ENCODE measurements at regions not wholly inside any gene's neighbourhood (a gene's known extent, or its start where the extent isn't known, plus 50 kb on each side); places are given as distances from the start of the nearest gene placed in this dataset.

- Histone ChIP-seq H3K9me3 (no peaks in the 10 kb centered on the region), H3K27me3 (no peaks in the 10 kb centered on the region), H3K27ac (no peak overlapping the region), H3K4me1 (no peaks in the 10 kb centered on the region), H3K4me3 (no peak overlapping the region), H3K36me3 (no peaks in the 10 kb centered on the region)
- intact Hi-C loops (cut with DNase I; ENCODE audit: low total_unique reads): no loop called here
- DNase-seq: no peak
- TF ChIP-seq EP300 (IDR thresholded peaks at IDR 0.05): no peak
- no peak for TF ChIP-seq CTCF (IDR thresholded peaks at IDR 0.05)
- TF ChIP-seq POLR2AphosphoS5 (IDR thresholded peaks at IDR 0.05): no peak
- no peak for TF ChIP-seq POLR2A (IDR thresholded peaks at IDR 0.05)
Observed at GRCh38 chr3:99520513-99520912, 117.9 kb upstream of the COL8A1 start.

- Histone ChIP-seq H3K9me3 (no peaks in the 10 kb centered on the region), H3K4me3 (no peak overlapping the region), H3K4me1 (no peaks in the 10 kb centered on the region), H3K27ac (no peak overlapping the region), H3K36me3 (no peaks in the 10 kb centered on the region), H3K27me3 (no peaks in the 10 kb centered on the region)
- TF ChIP-seq POLR2AphosphoS5 (IDR thresholded peaks at IDR 0.05) (no peak), CTCF (IDR thresholded peaks at IDR 0.05) (no peak), POLR2A (IDR thresholded peaks at IDR 0.05) (no peak), EP300 (IDR thresholded peaks at IDR 0.05) (no peak)
- DNase-seq: no peak
- WGBS, 5 donors: 87 to 93% (median 92%) methylated on average over 1 of the region's 1 CpG
- intact Hi-C loops (cut with DNase I; ENCODE audit: low total_unique reads): no loop called here
Observed at GRCh38 chr3:99516936-99517335, 121.5 kb upstream of the COL8A1 start.

GRCh38 chr3:99515891-99516290 lies 122.5 kb upstream of the COL8A1 start:
- Histone ChIP-seq H3K36me3 (no peaks in the 10 kb centered on the region), H3K4me1 (no peaks in the 10 kb centered on the region), H3K4me3 (no peak overlapping the region), H3K9me3 (no peaks in the 10 kb centered on the region), H3K27me3 (no peaks in the 10 kb centered on the region), H3K27ac (no peak overlapping the region)
- no peak for DNase-seq
- intact Hi-C loops (cut with DNase I; ENCODE audit: low total_unique reads): no loop called here
- no peak for TF ChIP-seq POLR2A (IDR thresholded peaks at IDR 0.05)
- WGBS, 5 donors: 56 to 89% (median 61%) methylated on average over 4 of the region's 4 CpGs

GRCh38 chr3:99509224-99509623 lies 129.2 kb upstream of the COL8A1 start:
- Histone ChIP-seq H3K4me1 (no peaks in the 10 kb centered on the region), H3K27me3 (no peaks in the 10 kb centered on the region), H3K27ac (no peak overlapping the region), H3K9me3 (no peaks in the 10 kb centered on the region), H3K4me3 (no peak overlapping the region), H3K36me3 (no peaks in the 10 kb centered on the region)
- TF ChIP-seq POLR2A (IDR thresholded peaks at IDR 0.05): no peak
- TF ChIP-seq CTCF (IDR thresholded peaks at IDR 0.05): no peak
- TF ChIP-seq EP300 (IDR thresholded peaks at IDR 0.05): no peak
- no peak for TF ChIP-seq POLR2AphosphoS5 (IDR thresholded peaks at IDR 0.05)
- no peak for DNase-seq
- intact Hi-C loops (cut with DNase I; ENCODE audit: low total_unique reads): loop anchor here (10.0 kb wide), 1 partner anchor 176 kb away; no protein-coding TSS in a partner anchor
- WGBS, 5 donors: 59 to 70% (median 65%) methylated on average over 5 of the region's 5 CpGs

- Histone ChIP-seq H3K27me3 (no peaks in the 10 kb centered on the region), H3K4me1 (peaks cover 0 to 4% (median 0%) of the 10 kb centered on the region in 4 donors), H3K27ac (no peak overlapping the region), H3K36me3 (no peaks in the 10 kb centered on the region), H3K9me3 (no peaks in the 10 kb centered on the region), H3K4me3 (no peak overlapping the region)
- DNase-seq: no peak
- TF ChIP-seq CTCF (IDR thresholded peaks at IDR 0.05) (no peak), EP300 (IDR thresholded peaks at IDR 0.05) (no peak), POLR2A (IDR thresholded peaks at IDR 0.05) (no peak), POLR2AphosphoS5 (IDR thresholded peaks at IDR 0.05) (no peak)
- intact Hi-C loops (cut with DNase I; ENCODE audit: low total_unique reads): loop anchor here (10.0 kb wide), 1 partner anchor 177 kb away; no protein-coding TSS in a partner anchor
Observed at GRCh38 chr3:99508191-99508590, 130.2 kb upstream of the COL8A1 start.

Data from stomach (tissue), 8 donors.